ENCODE measurements at regions not wholly inside any gene's neighbourhood (a gene's known extent, or its start where the extent isn't known, plus 50 kb on each side); places are given as distances from the start of the nearest gene placed in this dataset.

GRCh38 chr13:73327579-73327978, 268.8 kb downstream of the KLF5 start:
- no peak overlapping the region for H3K4me3 ChIP-seq (ENCODE audit: low read depth, low read length)
- POLR2A ChIA-PET: no interaction called here
- DNase-seq (ENCODE audit: low read depth, low spot score): no peak
- TF ChIP-seq CTCF (IDR thresholded peaks at IDR 0.05; ENCODE audit: insufficient read depth, low read length, missing control alignments): no peak
- CTCF ChIA-PET: no interaction called here

GRCh38 chr13:73325723-73326558, 267.1 kb downstream of the KLF5 start:
- ChIA-PET CTCF (no interaction called here), POLR2A (no interaction called here)
- no peak for TF ChIP-seq CTCF (IDR thresholded peaks at IDR 0.05; ENCODE audit: insufficient read depth, low read length, missing control alignments)
- no peak overlapping the region for H3K4me3 ChIP-seq (ENCODE audit: low read depth, low read length)
- DNase-seq (ENCODE audit: low read depth, low spot score): no peak

GRCh38 chr13:73324842-73325722, 266.3 kb downstream of the KLF5 start:
- ChIA-PET CTCF (no interaction called here), POLR2A (no interaction called here)
- no peak overlapping the region for H3K4me3 ChIP-seq (ENCODE audit: low read depth, low read length)
- no peak for TF ChIP-seq CTCF (IDR thresholded peaks at IDR 0.05; ENCODE audit: insufficient read depth, low read length, missing control alignments)
- DNase-seq (ENCODE audit: low read depth, low spot score): no peak

GRCh38 chr13:73323615-73324014, 264.8 kb downstream of the KLF5 start:
- H3K4me3 ChIP-seq (ENCODE audit: low read depth, low read length): no peak overlapping the region
- no peak for DNase-seq (ENCODE audit: low read depth, low spot score)
- CTCF ChIA-PET: no interaction called here
- TF ChIP-seq CTCF (IDR thresholded peaks at IDR 0.05; ENCODE audit: insufficient read depth, low read length, missing control alignments): no peak
- POLR2A ChIA-PET: no interaction called here

- POLR2A ChIA-PET: no interaction called here
- DNase-seq (ENCODE audit: low read depth, low spot score): no peak
Observed at GRCh38 chr13:73321043-73321442, 262.2 kb downstream of the KLF5 start.

More at GRCh38 chr13:73321043-73321442, 262.2 kb downstream of the KLF5 start:
- TF ChIP-seq CTCF (IDR thresholded peaks at IDR 0.05; ENCODE audit: insufficient read depth, low read length, missing control alignments): no peak
- H3K4me3 ChIP-seq (ENCODE audit: low read depth, low read length): no peak overlapping the region
- CTCF ChIA-PET: no interaction called here
